B cell (primary cell): ENCODE measurements at regions not wholly inside any gene's neighbourhood (a gene's known extent, or its start where the extent isn't known, plus 50 kb on each side); places are given as distances from the start of the nearest gene placed in this dataset.

ENCODE experiments used
- CTCF ChIP-seq: fragments of 200-600 bp; IDR thresholded peaks from one replicate; pipeline ENCODE4 v1.8.0; 2022; ENCODE audit warnings: antibody characterized with exemption, mild to moderate bottlenecking
- EZH2 ChIP-seq: IDR thresholded peaks from 2 replicates; pipeline ENCODE4 v1.6.1; 2012; ENCODE audit warnings: borderline replicate concordance, low read depth, mild to moderate bottlenecking, moderate library complexity, low read length; ENCODE audit not compliant: insufficient read depth, poor library complexity, severe bottlenecking

- TF ChIP-seq CTCF (no peak), EZH2 (no peak)
Measured at GRCh38 chr3:113057117-113057516, 66.3 kb downstream of the GTPBP8 start.
